CD4-positive, alpha-beta T cell treated with Interleukin-6 at 100 ng/mL for 8 hours (primary cell): ENCODE measurements at regions not wholly inside any gene's neighbourhood (a gene's known extent, or its start where the extent isn't known, plus 50 kb on each side); places are given as distances from the start of the nearest gene placed in this dataset.
"Not testable (repeated sequence)": the region's sequence is repeated elsewhere in the genome, so short reads cannot be mapped to it uniquely, and the experiment has no call there.

Source experiments
- DNase-seq: peaks from one replicate; pipeline ENCODE4 v3.0.0-alpha.2; 2020; ENCODE audit warnings: mixed read lengths, low spot score

- not testable (repeated sequence) for DNase-seq
Measured at GRCh38 chr15:98088307-98088945, 127.9 kb downstream of the ARRDC4 start.

- DNase-seq = not testable (repeated sequence)
Measured at GRCh38 chr15:98089352-98089751, 128.8 kb downstream of the ARRDC4 start.

- not testable (repeated sequence) for DNase-seq
Measured at GRCh38 chr15:98097986-98098385, 137.5 kb downstream of the ARRDC4 start.

GRCh38 chr15:98100606-98101005, 140.1 kb downstream of the ARRDC4 start:
- not testable (repeated sequence) for DNase-seq

- no peak for DNase-seq
Measured at GRCh38 chr15:98103570-98103969, 143.1 kb downstream of the ARRDC4 start.

GRCh38 chr15:98104386-98105151, 144.1 kb downstream of the ARRDC4 start:
- not testable (repeated sequence) for DNase-seq

GRCh38 chr15:98106615-98107194, 146.2 kb downstream of the ARRDC4 start:
- DNase-seq = not testable (repeated sequence)

GRCh38 chr15:98111806-98112205, 151.3 kb downstream of the ARRDC4 start:
- no peak for DNase-seq

- DNase-seq = no peak
Measured at GRCh38 chr15:98113327-98113726, 152.8 kb downstream of the ARRDC4 start.

- DNase-seq = no peak
Measured at GRCh38 chr15:98120561-98120960, 160.1 kb downstream of the ARRDC4 start.

GRCh38 chr15:98121536-98121935, 161.0 kb downstream of the ARRDC4 start:
- DNase-seq = no peak

GRCh38 chr15:98121957-98122356, 161.5 kb downstream of the ARRDC4 start:
- DNase-seq = no peak

GRCh38 chr15:98123297-98123696, 162.8 kb downstream of the ARRDC4 start:
- DNase-seq = no peak

GRCh38 chr15:98123834-98124233, 163.3 kb downstream of the ARRDC4 start:
- no peak for DNase-seq

- DNase-seq = no peak
Measured at GRCh38 chr15:98124581-98124980, 164.1 kb downstream of the ARRDC4 start.

GRCh38 chr15:98126326-98127085, 166.0 kb downstream of the ARRDC4 start:
- no peak for DNase-seq

- no peak for DNase-seq
Measured at GRCh38 chr15:98127586-98127985, 167.1 kb downstream of the ARRDC4 start.

- DNase-seq = no peak
Measured at GRCh38 chr15:98131924-98132323, 171.4 kb downstream of the ARRDC4 start.

GRCh38 chr15:98134905-98135304, 174.4 kb downstream of the ARRDC4 start:
- DNase-seq = no peak

- DNase-seq = no peak
Measured at GRCh38 chr15:98138910-98139309, 178.4 kb downstream of the ARRDC4 start.

- no peak for DNase-seq
Measured at GRCh38 chr15:98139337-98139736, 178.8 kb downstream of the ARRDC4 start.

- DNase-seq = no peak
Measured at GRCh38 chr15:98142572-98142971, 182.1 kb downstream of the ARRDC4 start.
